ENCODE measurements at regions not wholly inside any gene's neighbourhood (a gene's known extent, or its start where the extent isn't known, plus 50 kb on each side); places are given as distances from the start of the nearest gene placed in this dataset.

- TF ChIP-seq, protein P1, sequence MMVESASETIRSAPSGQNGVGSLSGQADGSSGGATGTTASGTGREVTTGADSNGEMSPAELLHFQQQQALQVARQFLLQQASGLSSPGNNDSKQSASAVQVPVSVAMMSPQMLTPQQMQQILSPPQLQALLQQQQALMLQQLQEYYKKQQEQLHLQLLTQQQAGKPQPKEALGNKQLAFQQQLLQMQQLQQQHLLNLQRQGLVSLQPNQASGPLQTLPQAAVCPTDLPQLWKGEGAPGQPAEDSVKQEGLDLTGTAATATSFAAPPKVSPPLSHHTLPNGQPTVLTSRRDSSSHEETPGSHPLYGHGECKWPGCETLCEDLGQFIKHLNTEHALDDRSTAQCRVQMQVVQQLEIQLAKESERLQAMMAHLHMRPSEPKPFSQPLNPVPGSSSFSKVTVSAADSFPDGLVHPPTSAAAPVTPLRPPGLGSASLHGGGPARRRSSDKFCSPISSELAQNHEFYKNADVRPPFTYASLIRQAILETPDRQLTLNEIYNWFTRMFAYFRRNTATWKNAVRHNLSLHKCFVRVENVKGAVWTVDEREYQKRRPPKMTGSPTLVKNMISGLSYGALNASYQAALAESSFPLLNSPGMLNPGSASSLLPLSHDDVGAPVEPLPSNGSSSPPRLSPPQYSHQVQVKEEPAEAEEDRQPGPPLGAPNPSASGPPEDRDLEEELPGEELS (CRISPR knock-in tag; IDR thresholded peaks at IDR 0.05): no peak
- TF ChIP-seq CTCF (IDR thresholded peaks at IDR 0.05) (no peak), SP1 (CRISPR knock-in tag; conservative IDR thresholded peaks at IDR 0.05) (no peak), ESRRA (CRISPR knock-in tag; IDR thresholded peaks at IDR 0.05; ENCODE audit: borderline replicate concordance) (no peak), IRF2 (CRISPR knock-in tag; IDR thresholded peaks at IDR 0.05; ENCODE audit: borderline replicate concordance, low read depth) (no peak)
- TF ChIP-seq, protein P2, sequence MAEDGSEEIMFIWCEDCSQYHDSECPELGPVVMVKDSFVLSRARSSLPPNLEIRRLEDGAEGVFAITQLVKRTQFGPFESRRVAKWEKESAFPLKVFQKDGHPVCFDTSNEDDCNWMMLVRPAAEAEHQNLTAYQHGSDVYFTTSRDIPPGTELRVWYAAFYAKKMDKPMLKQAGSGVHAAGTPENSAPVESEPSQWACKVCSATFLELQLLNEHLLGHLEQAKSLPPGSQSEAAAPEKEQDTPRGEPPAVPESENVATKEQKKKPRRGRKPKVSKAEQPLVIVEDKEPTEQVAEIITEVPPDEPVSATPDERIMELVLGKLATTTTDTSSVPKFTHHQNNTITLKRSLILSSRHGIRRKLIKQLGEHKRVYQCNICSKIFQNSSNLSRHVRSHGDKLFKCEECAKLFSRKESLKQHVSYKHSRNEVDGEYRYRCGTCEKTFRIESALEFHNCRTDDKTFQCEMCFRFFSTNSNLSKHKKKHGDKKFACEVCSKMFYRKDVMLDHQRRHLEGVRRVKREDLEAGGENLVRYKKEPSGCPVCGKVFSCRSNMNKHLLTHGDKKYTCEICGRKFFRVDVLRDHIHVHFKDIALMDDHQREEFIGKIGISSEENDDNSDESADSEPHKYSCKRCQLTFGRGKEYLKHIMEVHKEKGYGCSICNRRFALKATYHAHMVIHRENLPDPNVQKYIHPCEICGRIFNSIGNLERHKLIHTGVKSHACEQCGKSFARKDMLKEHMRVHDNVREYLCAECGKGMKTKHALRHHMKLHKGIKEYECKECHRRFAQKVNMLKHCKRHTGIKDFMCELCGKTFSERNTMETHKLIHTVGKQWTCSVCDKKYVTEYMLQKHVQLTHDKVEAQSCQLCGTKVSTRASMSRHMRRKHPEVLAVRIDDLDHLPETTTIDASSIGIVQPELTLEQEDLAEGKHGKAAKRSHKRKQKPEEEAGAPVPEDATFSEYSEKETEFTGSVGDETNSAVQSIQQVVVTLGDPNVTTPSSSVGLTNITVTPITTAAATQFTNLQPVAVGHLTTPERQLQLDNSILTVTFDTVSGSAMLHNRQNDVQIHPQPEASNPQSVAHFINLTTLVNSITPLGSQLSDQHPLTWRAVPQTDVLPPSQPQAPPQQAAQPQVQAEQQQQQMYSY (CRISPR knock-in tag; IDR thresholded peaks at IDR 0.05): no peak
- TF ChIP-seq, protein P3, sequence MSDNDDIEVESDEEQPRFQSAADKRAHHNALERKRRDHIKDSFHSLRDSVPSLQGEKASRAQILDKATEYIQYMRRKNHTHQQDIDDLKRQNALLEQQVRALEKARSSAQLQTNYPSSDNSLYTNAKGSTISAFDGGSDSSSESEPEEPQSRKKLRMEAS (CRISPR knock-in tag; IDR thresholded peaks at IDR 0.05): no peak
- TF ChIP-seq, protein P4, sequence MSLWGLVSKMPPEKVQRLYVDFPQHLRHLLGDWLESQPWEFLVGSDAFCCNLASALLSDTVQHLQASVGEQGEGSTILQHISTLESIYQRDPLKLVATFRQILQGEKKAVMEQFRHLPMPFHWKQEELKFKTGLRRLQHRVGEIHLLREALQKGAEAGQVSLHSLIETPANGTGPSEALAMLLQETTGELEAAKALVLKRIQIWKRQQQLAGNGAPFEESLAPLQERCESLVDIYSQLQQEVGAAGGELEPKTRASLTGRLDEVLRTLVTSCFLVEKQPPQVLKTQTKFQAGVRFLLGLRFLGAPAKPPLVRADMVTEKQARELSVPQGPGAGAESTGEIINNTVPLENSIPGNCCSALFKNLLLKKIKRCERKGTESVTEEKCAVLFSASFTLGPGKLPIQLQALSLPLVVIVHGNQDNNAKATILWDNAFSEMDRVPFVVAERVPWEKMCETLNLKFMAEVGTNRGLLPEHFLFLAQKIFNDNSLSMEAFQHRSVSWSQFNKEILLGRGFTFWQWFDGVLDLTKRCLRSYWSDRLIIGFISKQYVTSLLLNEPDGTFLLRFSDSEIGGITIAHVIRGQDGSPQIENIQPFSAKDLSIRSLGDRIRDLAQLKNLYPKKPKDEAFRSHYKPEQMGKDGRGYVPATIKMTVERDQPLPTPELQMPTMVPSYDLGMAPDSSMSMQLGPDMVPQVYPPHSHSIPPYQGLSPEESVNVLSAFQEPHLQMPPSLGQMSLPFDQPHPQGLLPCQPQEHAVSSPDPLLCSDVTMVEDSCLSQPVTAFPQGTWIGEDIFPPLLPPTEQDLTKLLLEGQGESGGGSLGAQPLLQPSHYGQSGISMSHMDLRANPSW (CRISPR knock-in tag; conservative IDR thresholded peaks at IDR 0.05; ENCODE audit: low read depth): no peak
Measured at GRCh38 chr1:148318904-148319242, 164.2 kb downstream of the PPIAL4G start.
